Hepatocyte (in vitro differentiated cells): ENCODE measurements at regions not wholly inside any gene's neighbourhood (a gene's known extent, or its start where the extent isn't known, plus 50 kb on each side); places are given as distances from the start of the nearest gene placed in this dataset.

ENCODE experiments used
- CTCF ChIP-seq: fragments of 200-600 bp; sonication (generic); IDR thresholded peaks from 2 replicates; pipeline ENCODE4 v1.5.1; 2016; ENCODE audit warnings: antibody characterized with exemption, mild to moderate bottlenecking; ENCODE audit not compliant: poor library complexity
- EZH2 ChIP-seq: fragments of 200-600 bp; sonication (generic); IDR thresholded peaks from 2 replicates; pipeline ENCODE4 v1.6.1; 2016; ENCODE audit warnings: antibody characterized with exemption, mild to moderate bottlenecking, borderline replicate concordance
- EZH2phosphoT487 ChIP-seq: fragments of 200-600 bp; sonication (generic); IDR thresholded peaks from one replicate; pipeline ENCODE4 v1.6.1; 2018; ENCODE audit warnings: antibody characterized with exemption, mild to moderate bottlenecking, low read depth, moderate library complexity; ENCODE audit not compliant: unreplicated experiment, severe bottlenecking

- TF ChIP-seq CTCF = no peak
- TF ChIP-seq EZH2 = no peak
- no peak for TF ChIP-seq EZH2phosphoT487
Measured at GRCh38 chr2:562391-563364, 114.5 kb downstream of the TMEM18 start.
